ENCODE measurements at regions not wholly inside any gene's neighbourhood (a gene's known extent, or its start where the extent isn't known, plus 50 kb on each side); places are given as distances from the start of the nearest gene placed in this dataset.

DNA sequence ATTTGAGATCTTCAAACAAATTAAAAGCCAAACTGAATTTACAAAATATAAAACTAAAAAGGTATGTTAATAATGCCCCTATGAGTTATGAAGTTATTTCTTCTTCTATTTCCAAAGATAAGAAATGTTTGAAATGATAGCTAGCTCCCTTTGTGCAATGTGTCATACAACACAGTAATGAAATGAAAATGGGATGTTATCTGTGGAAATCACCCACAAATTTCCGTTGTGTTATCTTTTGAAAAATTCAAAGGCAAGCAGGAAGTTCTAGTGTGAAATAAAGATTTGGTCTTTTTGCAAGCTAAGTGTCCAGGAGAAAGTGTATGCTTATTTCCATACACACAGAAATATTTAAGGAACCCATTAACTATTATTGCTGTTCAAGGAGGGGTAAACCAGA, 375.3 kb upstream of the PRR16 start:
- DNase-seq (ENCODE audit: low spot score), result no peak
- in situ Hi-C loops (cut with MboI; ENCODE audit: low pct_unique_long_range_greater_than_20kb, low sequenced_read_pairs, unreplicated experiment), result no loop called here
- TF ChIP-seq, protein P1, sequence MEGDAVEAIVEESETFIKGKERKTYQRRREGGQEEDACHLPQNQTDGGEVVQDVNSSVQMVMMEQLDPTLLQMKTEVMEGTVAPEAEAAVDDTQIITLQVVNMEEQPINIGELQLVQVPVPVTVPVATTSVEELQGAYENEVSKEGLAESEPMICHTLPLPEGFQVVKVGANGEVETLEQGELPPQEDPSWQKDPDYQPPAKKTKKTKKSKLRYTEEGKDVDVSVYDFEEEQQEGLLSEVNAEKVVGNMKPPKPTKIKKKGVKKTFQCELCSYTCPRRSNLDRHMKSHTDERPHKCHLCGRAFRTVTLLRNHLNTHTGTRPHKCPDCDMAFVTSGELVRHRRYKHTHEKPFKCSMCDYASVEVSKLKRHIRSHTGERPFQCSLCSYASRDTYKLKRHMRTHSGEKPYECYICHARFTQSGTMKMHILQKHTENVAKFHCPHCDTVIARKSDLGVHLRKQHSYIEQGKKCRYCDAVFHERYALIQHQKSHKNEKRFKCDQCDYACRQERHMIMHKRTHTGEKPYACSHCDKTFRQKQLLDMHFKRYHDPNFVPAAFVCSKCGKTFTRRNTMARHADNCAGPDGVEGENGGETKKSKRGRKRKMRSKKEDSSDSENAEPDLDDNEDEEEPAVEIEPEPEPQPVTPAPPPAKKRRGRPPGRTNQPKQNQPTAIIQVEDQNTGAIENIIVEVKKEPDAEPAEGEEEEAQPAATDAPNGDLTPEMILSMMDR (IDR thresholded peaks at IDR 0.05; ENCODE audit: extremely low read depth, insufficient read depth, missing control alignments), result no peak

DNA sequence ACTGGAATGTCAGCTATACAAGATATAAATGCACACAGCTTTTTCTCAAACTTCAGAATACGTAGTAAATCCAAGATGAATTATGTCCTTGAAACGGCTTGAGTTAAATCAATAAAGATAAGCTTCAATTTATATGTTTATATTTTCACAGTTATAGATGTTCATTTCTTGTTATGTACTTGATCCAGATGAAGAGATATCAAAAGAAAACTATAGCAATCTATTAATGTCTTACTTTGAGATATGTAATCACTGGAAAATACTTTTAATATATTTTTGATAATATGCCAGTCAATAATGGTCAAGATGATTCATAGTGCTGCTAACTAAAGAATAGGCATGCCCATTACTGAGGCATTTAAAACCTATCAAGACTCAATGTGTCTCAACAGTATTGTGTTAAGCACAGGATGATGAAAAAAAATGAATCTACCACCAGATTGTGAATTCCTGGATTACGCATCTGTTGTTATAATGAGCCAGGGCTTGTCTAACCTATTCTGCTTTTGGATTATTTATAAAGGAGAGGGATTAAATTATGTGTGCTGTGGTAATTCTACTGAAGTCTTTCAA, 372.6 kb upstream of the PRR16 start:
- in situ Hi-C loops (cut with MboI; ENCODE audit: low pct_unique_long_range_greater_than_20kb, low sequenced_read_pairs, unreplicated experiment), result no loop called here
- TF ChIP-seq, protein P1 (IDR thresholded peaks at IDR 0.05; ENCODE audit: extremely low read depth, insufficient read depth, missing control alignments), result no peak
- no peak for DNase-seq (ENCODE audit: low spot score)

DNA sequence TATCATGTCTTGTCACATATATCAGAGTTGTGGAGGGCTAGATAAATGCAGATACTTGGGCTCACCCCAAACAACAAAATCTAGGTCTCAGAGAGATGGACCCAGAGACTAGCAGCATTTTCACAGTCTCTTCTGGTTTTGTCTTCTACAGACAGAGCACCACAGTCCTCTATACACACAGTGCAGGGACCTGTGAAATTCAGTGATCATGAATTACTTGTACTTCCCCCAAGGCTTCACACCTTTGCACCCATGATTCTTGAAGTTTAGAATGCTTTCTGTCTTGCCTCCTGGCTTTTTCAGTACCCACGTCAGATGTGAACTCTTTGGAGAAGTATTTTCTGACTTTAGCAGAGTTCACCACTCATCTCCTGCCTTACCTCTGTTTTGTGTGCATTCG, 371.5 kb upstream of the PRR16 start:
- in situ Hi-C loops (cut with MboI; ENCODE audit: low pct_unique_long_range_greater_than_20kb, low sequenced_read_pairs, unreplicated experiment), result no loop called here
- no peak for DNase-seq (ENCODE audit: low spot score)
- TF ChIP-seq, protein P1 (IDR thresholded peaks at IDR 0.05; ENCODE audit: extremely low read depth, insufficient read depth, missing control alignments), result no peak

DNA sequence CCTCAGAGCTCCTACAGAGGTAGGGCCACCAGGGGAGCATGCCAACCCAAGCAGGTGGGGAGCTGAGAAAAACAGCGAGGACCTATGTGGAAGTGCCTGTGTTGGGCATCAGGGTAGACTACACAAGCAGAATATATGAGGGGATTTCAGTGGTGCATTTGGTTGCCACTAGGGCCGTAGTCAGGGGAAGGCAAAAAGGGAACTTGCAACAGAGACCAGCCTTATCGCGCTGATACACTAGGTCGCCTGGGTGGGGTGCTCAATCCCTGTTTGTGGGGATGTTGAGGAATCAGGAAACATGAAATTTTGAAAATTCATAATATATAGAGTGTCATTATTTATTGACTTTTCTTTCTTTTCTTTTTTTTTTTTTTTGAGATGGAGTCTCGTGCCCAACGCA, 370.9 kb upstream of the PRR16 start:
- no peak for DNase-seq (ENCODE audit: low spot score)
- in situ Hi-C loops (cut with MboI; ENCODE audit: low pct_unique_long_range_greater_than_20kb, low sequenced_read_pairs, unreplicated experiment), result no loop called here
- TF ChIP-seq, protein P1 (IDR thresholded peaks at IDR 0.05; ENCODE audit: extremely low read depth, insufficient read depth, missing control alignments), result no peak

DNA sequence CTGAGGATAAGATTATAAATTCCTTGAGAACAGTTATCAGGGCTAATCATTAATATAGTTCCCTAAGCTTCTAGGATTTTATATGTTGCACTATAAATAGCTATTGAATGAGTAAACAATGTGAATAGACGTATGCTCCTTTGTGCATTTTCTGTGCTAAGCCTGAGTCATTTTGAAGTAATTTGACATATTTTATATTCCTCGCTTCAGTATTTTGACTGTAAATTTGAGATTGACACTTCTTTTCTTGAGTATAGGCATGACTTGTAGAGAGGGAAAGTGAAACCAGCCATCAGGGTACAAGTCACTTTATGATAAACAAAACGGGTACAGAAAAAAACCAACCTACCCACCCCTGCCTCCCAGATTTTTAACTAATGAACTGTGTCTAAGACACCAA, 367.7 kb upstream of the PRR16 start:
- TF ChIP-seq, protein P1 (IDR thresholded peaks at IDR 0.05; ENCODE audit: extremely low read depth, insufficient read depth, missing control alignments), result no peak
- DNase-seq (ENCODE audit: low spot score), result no peak
- in situ Hi-C loops (cut with MboI; ENCODE audit: low pct_unique_long_range_greater_than_20kb, low sequenced_read_pairs, unreplicated experiment), result no loop called here

DNA sequence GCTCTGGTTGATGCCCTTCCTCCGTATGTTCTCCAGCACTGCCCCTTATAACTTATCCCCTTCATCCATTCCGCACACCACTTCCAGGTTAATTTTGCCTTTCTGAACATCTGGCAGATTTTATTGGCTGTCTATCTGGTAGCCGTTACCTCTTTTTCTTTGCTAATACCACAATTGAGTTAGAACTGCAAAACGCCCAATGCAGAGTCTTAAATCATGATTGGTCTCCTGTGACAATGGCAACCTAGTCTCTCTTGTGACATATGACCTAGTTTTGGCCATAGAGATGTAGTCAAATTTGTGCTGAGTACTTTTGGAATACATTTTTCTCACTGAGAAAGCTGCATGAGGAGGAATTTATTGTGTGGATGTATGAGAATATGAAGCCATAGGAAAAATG, 365.7 kb upstream of the PRR16 start:
- DNase-seq (ENCODE audit: low spot score), result no peak
- TF ChIP-seq, protein P1 (IDR thresholded peaks at IDR 0.05; ENCODE audit: extremely low read depth, insufficient read depth, missing control alignments), result no peak
- in situ Hi-C loops (cut with MboI; ENCODE audit: low pct_unique_long_range_greater_than_20kb, low sequenced_read_pairs, unreplicated experiment), result no loop called here
